GM10266 (cell line): ENCODE measurements at regions not wholly inside any gene's neighbourhood (a gene's known extent, or its start where the extent isn't known, plus 50 kb on each side); places are given as distances from the start of the nearest gene placed in this dataset.

Experiments
- DNase-seq: peaks from one replicate; pipeline ENCODE4 v3.0.0; 2012; ENCODE audit errors: extremely low spot score
- TF ChIP-seq, protein P1 (sequence below): IDR thresholded peaks from 2 replicates; pipeline ENCODE4 v1.5.1; 2012; ENCODE audit warnings: mild to moderate bottlenecking, low read depth; ENCODE audit not compliant: control insufficient read depth, insufficient read depth; ENCODE audit errors: missing control alignments

DNA sequence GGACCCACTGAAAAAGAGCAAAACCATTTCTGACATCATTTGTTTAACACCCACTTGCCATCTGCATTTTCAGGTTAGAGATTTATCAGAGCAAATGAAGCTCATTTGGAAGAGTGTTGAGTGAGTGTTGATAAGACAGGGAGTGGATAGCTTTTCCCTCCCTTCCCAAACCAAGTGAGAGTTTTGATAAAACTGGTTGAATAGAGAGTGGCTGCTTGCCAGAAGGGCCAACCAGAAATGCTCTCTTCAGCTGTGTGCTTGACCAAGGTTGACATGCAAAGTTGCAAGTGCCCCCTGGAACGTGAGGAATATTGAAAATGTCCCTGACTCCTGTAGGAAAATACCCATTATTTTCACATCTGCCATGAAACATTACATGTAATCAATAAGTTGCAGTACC, 1487.0 kb upstream of the FLRT2 start:
- no peak for DNase-seq
- TF ChIP-seq, protein P1, sequence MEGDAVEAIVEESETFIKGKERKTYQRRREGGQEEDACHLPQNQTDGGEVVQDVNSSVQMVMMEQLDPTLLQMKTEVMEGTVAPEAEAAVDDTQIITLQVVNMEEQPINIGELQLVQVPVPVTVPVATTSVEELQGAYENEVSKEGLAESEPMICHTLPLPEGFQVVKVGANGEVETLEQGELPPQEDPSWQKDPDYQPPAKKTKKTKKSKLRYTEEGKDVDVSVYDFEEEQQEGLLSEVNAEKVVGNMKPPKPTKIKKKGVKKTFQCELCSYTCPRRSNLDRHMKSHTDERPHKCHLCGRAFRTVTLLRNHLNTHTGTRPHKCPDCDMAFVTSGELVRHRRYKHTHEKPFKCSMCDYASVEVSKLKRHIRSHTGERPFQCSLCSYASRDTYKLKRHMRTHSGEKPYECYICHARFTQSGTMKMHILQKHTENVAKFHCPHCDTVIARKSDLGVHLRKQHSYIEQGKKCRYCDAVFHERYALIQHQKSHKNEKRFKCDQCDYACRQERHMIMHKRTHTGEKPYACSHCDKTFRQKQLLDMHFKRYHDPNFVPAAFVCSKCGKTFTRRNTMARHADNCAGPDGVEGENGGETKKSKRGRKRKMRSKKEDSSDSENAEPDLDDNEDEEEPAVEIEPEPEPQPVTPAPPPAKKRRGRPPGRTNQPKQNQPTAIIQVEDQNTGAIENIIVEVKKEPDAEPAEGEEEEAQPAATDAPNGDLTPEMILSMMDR: no peak

DNA sequence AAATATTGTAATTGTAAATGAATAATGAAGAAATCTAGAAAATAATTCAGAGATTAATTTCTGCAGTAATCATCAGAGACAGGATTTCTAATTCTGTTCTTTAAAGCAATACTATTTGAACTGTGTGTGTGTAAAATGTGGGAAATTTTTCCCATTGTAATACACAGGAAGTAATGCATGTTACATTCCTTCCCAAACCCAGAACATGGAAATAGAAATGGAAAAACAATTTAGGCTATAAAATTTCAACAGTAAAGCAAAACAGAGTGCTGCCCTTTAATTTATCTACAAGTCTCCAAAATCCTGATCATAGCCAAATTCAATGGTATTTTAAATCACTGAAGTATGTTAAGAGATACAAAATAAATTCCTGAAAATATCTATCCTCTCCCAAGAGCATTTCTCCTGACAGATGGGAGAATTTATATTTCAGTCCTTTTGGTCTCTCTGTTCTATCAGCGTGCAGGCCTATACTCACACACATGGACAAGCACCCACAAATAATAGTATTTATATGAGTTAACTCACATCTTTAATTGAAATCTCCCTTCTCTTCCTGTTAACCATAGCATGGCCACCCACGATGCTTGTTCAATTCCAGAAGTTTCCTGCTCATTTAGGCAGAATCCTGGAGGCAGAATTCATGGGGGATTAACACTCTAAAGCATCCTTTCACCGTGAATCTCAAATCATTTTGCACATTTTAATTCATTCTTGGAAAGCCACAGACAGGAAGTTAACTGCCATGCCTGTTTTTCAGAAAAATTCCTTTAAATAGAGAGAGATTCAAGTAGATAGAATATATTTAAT, 1465.4 kb upstream of the FLRT2 start:
- no peak for DNase-seq
- TF ChIP-seq, protein P1: no peak

DNA sequence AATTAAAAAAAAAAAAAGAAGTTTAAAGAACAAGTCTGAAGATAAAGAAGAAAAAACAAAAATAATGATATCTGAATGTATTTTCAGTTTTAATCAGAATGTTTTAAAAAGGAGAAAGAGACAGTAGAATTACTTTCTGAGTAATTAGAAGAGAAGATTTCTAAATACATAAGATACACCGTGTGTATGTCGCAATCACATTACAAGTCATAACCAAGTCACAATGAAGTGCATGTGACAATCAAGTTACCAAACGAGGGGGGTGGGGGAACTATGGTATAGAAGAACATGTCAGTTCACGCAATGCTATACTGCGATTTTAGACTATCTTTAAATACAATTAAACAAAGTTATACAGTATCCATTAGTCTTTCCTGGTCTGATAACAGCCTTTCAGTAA, 1464.1 kb upstream of the FLRT2 start:
- no peak for DNase-seq
- TF ChIP-seq, protein P1: no peak

DNA sequence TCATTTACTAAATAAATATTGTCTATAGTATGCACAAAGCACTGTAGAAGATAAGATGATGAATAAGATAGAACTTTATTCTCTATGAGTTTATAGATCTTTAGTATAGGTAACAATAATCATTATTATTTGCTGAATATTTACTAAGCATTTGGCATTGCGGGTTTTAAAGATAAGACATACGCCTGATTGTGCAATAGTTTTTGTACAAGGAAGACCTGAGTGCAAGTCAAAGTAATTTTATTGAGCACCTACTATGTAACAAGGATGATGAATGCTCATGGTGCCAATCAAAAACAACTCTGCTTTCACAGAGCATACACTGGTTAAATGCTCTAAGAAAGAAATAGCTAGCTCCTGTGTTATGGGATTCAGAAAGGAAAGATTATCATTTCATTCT, 1461.7 kb upstream of the FLRT2 start:
- no peak for DNase-seq
- TF ChIP-seq, protein P1: no peak

DNA sequence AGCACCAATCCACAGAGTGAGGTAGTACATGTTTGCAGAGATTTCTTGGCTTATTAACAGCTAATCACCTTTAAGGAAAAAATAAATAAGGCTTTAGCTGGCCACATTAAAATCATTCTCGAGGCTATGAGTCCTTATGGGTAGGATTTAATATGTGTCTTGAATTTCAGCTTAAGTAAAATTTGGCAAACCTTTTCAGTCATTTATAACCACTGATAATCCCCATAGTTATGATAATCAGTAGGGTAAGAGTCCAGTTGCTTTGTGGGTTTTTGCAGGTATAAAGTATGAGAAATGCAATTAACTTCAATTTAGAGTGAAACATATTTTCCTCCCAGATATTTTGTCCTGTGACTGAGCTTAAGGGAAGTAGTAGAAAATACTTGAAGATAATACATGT, 1458.9 kb upstream of the FLRT2 start:
- no peak for DNase-seq
- TF ChIP-seq, protein P1: no peak

DNA sequence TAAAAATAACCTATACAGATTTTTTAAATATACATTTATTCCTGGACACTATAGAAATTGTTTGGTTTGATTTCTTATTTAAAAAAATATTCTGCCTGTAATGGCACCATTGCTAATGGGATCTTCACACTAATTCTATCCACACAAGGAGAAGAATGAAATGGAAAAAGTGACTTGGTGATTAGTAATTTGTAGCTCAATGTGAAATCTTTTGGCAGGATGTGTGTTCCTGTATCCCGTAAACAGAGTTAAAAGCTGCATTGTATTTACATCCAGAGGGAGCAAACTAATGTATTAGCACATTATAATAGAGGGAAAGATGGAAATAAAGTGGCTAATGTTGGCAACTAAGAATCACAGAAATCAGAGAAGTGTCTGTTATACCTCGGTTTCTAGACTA, 1455.3 kb upstream of the FLRT2 start:
- DNase-seq: no peak
- TF ChIP-seq, protein P1: no peak

DNA sequence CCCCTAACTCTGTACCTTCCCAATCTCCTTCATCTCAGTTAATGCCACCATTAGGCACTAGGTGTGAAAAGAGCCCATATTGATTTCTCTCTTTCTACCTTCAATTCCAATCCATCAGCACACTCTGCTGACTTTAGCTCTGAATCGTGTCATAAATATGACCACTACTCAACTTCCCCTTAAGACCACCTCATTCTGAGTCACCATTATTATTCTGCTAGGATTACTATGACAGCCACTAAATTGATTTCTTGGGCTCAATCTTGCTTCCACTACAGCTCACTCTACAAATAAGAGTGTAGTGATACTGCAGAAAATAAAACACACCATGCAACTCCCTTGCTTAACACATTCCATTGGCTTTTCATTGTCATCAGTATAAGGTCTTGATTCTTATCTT, 1449.0 kb upstream of the FLRT2 start:
- no peak for DNase-seq
- TF ChIP-seq, protein P1: no peak
